Embryonic facial prominence (tissue), 1 donor: ENCODE measurements at regions not wholly inside any gene's neighbourhood (a gene's known extent, or its start where the extent isn't known, plus 50 kb on each side); places are given as distances from the start of the nearest gene placed in this dataset.

Experiments used
- DNase-seq: peaks from one replicate; pipeline ENCODE4 v3.0.0-alpha.2; 2016; ENCODE audit errors: extremely low spot score

DNA sequence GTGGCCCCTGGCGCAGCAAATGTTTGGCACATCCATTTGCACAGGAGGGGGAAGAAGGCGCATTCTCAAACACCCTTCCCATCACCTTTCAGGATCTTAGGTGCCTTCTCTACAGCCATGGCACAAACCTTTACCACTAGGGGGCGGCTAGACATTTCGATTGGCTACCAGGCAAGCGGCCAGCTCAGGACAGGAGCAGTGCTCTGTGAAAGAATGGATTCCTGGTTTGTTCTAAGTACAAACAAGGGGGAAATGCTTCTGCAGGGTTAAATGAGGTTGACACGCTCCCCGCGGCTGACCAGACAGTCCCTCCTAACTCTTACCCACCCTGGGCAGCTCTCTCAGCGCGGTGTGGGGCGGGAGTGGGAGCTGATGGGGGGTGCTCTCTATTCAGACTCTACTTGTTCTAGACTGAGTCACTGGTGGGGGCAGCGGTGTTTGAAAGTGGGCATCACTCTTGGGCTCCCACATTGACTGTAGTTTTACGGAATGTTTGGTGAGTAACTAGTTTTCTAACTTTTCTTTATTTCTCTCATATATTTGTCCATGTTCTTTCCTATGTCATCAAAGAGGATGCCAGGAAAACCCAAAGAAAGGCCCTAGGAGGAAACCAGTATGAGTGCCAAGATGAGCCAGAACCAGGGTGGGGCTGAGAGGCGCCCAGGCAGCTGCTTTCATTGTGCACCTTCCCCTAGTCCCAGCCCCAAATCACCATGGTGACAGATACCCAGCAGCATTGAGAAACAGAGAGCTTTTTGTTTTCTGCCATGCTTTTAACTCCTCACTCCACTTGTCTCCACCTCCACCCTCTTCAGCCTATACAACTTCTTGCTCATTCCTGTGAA, 61.4 kb upstream of the GPR158 start:
- DNase-seq = peak; percentile 50

- DNase-seq = no peak
These were observed 60.8 kb upstream of the GPR158 start for GRCh38 chr10:25114036-25114411.

GRCh38 chr10:25117757-25118156, 57.0 kb upstream of the GPR158 start:
- no peak for DNase-seq

DNA sequence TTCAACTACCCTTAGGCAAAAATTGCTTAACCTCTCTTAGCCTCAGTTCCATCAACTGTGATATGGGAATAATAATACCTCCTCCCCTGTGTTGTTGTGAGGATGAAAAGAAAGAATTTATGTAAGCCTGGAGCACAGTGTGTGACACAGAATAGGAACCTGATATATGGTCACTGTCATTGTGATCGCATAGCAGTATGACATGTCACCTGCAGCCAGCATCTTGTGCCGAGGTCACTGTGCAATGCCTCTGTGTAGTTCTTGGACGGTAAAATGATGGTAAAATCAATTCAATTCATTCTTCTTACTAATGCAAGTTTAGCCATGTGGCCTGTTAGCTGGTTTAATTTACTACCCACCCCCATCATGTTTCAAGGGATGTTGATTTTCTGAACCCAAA, 54.6 kb upstream of the GPR158 start:
- no peak for DNase-seq
